WTC11 (cell line): ENCODE measurements at regions not wholly inside any gene's neighbourhood (a gene's known extent, or its start where the extent isn't known, plus 50 kb on each side); places are given as distances from the start of the nearest gene placed in this dataset.
A peak's percentile ranks its signal among the peaks of the same experiment; 100 is the strongest.

Experiments
- ATAC-seq: fragments of 200-7000 bp; cut with Tn5 transposase; 2 replicates; pipeline ENCODE4 v1.10.0; 2021; ENCODE audit warnings: mild to moderate bottlenecking, moderate library complexity
- CTCF ChIA-PET: fragments of 300-600 bp; sonication (Branson Sonifier 250); formaldehyde crosslinking; loops from one replicate; lab custom pipeline; 2021; ENCODE audit warnings: antibody characterized with exemption; lab: Charles Lee
- POLR2A ChIA-PET: fragments of 350-600 bp; sonication (Branson Sonifier 250); formaldehyde crosslinking; loops from one replicate; lab custom pipeline; 2021; ENCODE audit warnings: antibody characterized with exemption; lab: Charles Lee
- DNase-seq: peaks from one replicate; pipeline ENCODE4 v3.0.0; 2021; ENCODE audit warnings: low spot score
- H3K27ac Mint-ChIP-seq: 2 replicates; pipeline ENCODE4 v1.8.0; 2021; ENCODE audit warnings: mixed read lengths
- H3K27me3 Mint-ChIP-seq: 2 replicates; pipeline ENCODE4 v1.8.0; 2021; ENCODE audit warnings: low read depth, mild to moderate bottlenecking, moderate library complexity, mixed read lengths
- H3K36me3 Mint-ChIP-seq: 2 replicates; pipeline ENCODE4 v1.8.0; 2021; ENCODE audit warnings: mixed read lengths
- H3K4me1 Mint-ChIP-seq: 2 replicates; pipeline ENCODE4 v1.8.0; 2022; ENCODE audit warnings: mixed read lengths
- H3K4me3 Mint-ChIP-seq: 2 replicates; pipeline ENCODE4 v1.8.0; 2021; ENCODE audit warnings: mild to moderate bottlenecking, moderate library complexity, mixed read lengths
- H3K9me3 Mint-ChIP-seq: 2 replicates; pipeline ENCODE4 v1.8.0; 2021; ENCODE audit warnings: mixed read lengths
- CREM ChIP-seq: sonication (generic); formaldehyde crosslinking; IDR thresholded peaks from 2 replicates; pipeline ENCODE4 v1.8.1; 2022; ENCODE audit warnings: mild to moderate bottlenecking, missing genetic modification reagents, moderate library complexity
- JUN ChIP-seq: sonication (generic); formaldehyde crosslinking; IDR thresholded peaks from 2 replicates; pipeline ENCODE4 v1.8.0; 2023; ENCODE audit warnings: mild to moderate bottlenecking, missing genetic modification reagents
- TF ChIP-seq, protein P1 (sequence below): sonication (generic); formaldehyde crosslinking; IDR thresholded peaks from 2 replicates; pipeline ENCODE4 v1.8.1; 2022; ENCODE audit warnings: low read depth, missing genetic modification reagents, borderline replicate concordance
- TF ChIP-seq, protein P2 (sequence below): sonication (generic); formaldehyde crosslinking; IDR thresholded peaks from 2 replicates; pipeline ENCODE4 v1.8.0; 2023; ENCODE audit warnings: missing genetic modification reagents
- TF ChIP-seq, protein P3 (sequence below): sonication (generic); formaldehyde crosslinking; IDR thresholded peaks from 2 replicates; pipeline ENCODE4 v1.8.1; 2023; ENCODE audit warnings: mild to moderate bottlenecking, missing genetic modification reagents, borderline replicate concordance
- TF ChIP-seq, protein P4 (sequence below): sonication (generic); formaldehyde crosslinking; IDR thresholded peaks from 2 replicates; pipeline ENCODE4 v1.8.1; 2023; ENCODE audit warnings: mild to moderate bottlenecking, moderate library complexity, missing genetic modification reagents
- TF ChIP-seq, protein P5 (sequence below): sonication (generic); formaldehyde crosslinking; IDR thresholded peaks from 2 replicates; pipeline ENCODE4 v1.8.0; 2023; ENCODE audit warnings: missing genetic modification reagents, mild to moderate bottlenecking, borderline replicate concordance
- TF ChIP-seq, protein P6 (sequence below): fragments of 200-600 bp; IDR thresholded peaks from 2 replicates; pipeline ENCODE4 v1.8.0; 2022; ENCODE audit warnings: antibody characterized with exemption

DNA sequence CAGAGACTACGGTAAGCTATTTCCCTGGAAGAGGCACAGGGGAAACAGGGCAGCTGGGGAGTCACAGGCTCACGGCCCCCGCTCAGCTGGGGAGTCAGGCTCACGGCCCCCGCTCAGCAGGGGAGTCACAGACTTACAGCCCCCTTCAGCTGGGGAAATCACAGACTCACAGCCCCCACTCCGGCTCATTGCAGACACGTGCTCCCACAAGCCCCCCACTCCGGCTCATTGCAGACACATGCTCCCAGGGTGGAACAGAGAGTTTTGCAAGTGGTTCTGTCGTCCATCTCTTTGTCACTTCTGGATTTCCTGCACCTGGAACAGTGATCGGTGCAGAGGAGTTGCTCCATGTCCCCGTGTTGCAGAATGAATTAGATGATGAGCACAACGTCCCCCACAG, 405.5 kb downstream of the CDH26 start (continued):
- TF ChIP-seq, protein P1, sequence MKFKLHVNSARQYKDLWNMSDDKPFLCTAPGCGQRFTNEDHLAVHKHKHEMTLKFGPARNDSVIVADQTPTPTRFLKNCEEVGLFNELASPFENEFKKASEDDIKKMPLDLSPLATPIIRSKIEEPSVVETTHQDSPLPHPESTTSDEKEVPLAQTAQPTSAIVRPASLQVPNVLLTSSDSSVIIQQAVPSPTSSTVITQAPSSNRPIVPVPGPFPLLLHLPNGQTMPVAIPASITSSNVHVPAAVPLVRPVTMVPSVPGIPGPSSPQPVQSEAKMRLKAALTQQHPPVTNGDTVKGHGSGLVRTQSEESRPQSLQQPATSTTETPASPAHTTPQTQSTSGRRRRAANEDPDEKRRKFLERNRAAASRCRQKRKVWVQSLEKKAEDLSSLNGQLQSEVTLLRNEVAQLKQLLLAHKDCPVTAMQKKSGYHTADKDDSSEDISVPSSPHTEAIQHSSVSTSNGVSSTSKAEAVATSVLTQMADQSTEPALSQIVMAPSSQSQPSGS: no peak
- TF ChIP-seq, protein P2, sequence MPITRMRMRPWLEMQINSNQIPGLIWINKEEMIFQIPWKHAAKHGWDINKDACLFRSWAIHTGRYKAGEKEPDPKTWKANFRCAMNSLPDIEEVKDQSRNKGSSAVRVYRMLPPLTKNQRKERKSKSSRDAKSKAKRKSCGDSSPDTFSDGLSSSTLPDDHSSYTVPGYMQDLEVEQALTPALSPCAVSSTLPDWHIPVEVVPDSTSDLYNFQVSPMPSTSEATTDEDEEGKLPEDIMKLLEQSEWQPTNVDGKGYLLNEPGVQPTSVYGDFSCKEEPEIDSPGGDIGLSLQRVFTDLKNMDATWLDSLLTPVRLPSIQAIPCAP (CRISPR knock-in tag): no peak
- TF ChIP-seq, protein P3, sequence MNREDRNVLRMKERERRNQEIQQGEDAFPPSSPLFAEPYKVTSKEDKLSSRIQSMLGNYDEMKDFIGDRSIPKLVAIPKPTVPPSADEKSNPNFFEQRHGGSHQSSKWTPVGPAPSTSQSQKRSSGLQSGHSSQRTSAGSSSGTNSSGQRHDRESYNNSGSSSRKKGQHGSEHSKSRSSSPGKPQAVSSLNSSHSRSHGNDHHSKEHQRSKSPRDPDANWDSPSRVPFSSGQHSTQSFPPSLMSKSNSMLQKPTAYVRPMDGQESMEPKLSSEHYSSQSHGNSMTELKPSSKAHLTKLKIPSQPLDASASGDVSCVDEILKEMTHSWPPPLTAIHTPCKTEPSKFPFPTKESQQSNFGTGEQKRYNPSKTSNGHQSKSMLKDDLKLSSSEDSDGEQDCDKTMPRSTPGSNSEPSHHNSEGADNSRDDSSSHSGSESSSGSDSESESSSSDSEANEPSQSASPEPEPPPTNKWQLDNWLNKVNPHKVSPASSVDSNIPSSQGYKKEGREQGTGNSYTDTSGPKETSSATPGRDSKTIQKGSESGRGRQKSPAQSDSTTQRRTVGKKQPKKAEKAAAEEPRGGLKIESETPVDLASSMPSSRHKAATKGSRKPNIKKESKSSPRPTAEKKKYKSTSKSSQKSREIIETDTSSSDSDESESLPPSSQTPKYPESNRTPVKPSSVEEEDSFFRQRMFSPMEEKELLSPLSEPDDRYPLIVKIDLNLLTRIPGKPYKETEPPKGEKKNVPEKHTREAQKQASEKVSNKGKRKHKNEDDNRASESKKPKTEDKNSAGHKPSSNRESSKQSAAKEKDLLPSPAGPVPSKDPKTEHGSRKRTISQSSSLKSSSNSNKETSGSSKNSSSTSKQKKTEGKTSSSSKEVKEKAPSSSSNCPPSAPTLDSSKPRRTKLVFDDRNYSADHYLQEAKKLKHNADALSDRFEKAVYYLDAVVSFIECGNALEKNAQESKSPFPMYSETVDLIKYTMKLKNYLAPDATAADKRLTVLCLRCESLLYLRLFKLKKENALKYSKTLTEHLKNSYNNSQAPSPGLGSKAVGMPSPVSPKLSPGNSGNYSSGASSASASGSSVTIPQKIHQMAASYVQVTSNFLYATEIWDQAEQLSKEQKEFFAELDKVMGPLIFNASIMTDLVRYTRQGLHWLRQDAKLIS: no peak
- TF ChIP-seq CREM (CRISPR knock-in tag): no peak
- TF ChIP-seq, protein P4, sequence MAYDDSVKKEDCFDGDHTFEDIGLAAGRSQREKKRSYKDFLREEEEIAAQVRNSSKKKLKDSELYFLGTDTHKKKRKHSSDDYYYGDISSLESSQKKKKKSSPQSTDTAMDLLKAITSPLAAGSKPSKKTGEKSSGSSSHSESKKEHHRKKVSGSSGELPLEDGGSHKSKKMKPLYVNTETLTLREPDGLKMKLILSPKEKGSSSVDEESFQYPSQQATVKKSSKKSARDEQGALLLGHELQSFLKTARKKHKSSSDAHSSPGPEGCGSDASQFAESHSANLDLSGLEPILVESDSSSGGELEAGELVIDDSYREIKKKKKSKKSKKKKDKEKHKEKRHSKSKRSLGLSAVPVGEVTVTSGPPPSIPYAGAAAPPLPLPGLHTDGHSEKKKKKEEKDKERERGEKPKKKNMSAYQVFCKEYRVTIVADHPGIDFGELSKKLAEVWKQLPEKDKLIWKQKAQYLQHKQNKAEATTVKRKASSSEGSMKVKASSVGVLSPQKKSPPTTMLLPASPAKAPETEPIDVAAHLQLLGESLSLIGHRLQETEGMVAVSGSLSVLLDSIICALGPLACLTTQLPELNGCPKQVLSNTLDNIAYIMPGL (CRISPR knock-in tag): no peak

DNA sequence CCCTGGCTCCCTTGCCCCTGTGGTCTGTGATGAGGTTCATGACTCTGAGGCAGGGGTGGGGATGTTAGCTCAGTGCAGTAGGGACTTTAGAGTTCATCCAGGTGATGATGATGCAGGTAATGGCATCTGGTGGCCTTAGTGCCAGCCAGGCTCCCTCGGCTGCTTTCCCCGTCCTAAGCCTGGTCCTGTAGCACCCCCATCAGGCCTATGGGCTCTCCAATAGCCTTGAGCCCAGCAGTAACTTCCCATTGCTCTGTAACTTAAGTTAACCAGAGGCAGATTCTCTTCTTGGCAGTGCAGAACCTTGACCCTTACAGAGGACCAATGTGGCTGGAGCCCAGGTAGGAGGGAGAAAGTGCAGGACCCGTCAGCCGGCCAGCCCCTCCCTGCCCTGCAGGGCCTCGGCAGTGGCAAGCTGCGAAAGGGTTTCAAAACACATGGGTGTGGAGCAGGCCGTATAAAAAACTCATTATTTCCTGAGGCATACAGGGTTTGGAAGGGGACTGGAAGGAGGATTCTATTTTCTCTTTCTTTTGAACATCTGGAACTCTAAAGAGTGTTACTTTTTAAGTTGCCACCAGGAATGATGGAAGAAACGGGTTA, 406.9 kb downstream of the CDH26 start:
- ChIA-PET CTCF (interaction anchor here (0.7 to 2.2 kb wide), 8 partner anchors 13 to 308 kb away, joined by 3 to 9 read pairs (median 4); no protein-coding TSS in a partner anchor), POLR2A (no interaction called here)
- Mint-ChIP-seq H3K27me3 (peaks cover 20% of the 10 kb centered on the region), H3K27ac (no peak overlapping the region), H3K36me3 (peaks cover 18% of the 10 kb centered on the region), H3K4me3 (no peak overlapping the region), H3K4me1 (peaks cover 6% of the 10 kb centered on the region; the same call in 1 of the 2 replicates), H3K9me3 (peaks cover 28% of the 10 kb centered on the region)
- no peak for TF ChIP-seq JUN (CRISPR knock-in tag)
- TF ChIP-seq, protein P5, sequence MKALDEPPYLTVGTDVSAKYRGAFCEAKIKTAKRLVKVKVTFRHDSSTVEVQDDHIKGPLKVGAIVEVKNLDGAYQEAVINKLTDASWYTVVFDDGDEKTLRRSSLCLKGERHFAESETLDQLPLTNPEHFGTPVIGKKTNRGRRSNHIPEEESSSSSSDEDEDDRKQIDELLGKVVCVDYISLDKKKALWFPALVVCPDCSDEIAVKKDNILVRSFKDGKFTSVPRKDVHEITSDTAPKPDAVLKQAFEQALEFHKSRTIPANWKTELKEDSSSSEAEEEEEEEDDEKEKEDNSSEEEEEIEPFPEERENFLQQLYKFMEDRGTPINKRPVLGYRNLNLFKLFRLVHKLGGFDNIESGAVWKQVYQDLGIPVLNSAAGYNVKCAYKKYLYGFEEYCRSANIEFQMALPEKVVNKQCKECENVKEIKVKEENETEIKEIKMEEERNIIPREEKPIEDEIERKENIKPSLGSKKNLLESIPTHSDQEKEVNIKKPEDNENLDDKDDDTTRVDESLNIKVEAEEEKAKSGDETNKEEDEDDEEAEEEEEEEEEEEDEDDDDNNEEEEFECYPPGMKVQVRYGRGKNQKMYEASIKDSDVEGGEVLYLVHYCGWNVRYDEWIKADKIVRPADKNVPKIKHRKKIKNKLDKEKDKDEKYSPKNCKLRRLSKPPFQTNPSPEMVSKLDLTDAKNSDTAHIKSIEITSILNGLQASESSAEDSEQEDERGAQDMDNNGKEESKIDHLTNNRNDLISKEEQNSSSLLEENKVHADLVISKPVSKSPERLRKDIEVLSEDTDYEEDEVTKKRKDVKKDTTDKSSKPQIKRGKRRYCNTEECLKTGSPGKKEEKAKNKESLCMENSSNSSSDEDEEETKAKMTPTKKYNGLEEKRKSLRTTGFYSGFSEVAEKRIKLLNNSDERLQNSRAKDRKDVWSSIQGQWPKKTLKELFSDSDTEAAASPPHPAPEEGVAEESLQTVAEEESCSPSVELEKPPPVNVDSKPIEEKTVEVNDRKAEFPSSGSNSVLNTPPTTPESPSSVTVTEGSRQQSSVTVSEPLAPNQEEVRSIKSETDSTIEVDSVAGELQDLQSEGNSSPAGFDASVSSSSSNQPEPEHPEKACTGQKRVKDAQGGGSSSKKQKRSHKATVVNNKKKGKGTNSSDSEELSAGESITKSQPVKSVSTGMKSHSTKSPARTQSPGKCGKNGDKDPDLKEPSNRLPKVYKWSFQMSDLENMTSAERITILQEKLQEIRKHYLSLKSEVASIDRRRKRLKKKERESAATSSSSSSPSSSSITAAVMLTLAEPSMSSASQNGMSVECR (CRISPR knock-in tag): no peak
- TF ChIP-seq, protein P6, sequence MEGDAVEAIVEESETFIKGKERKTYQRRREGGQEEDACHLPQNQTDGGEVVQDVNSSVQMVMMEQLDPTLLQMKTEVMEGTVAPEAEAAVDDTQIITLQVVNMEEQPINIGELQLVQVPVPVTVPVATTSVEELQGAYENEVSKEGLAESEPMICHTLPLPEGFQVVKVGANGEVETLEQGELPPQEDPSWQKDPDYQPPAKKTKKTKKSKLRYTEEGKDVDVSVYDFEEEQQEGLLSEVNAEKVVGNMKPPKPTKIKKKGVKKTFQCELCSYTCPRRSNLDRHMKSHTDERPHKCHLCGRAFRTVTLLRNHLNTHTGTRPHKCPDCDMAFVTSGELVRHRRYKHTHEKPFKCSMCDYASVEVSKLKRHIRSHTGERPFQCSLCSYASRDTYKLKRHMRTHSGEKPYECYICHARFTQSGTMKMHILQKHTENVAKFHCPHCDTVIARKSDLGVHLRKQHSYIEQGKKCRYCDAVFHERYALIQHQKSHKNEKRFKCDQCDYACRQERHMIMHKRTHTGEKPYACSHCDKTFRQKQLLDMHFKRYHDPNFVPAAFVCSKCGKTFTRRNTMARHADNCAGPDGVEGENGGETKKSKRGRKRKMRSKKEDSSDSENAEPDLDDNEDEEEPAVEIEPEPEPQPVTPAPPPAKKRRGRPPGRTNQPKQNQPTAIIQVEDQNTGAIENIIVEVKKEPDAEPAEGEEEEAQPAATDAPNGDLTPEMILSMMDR: 0 out of 2 replicates have a peak, but pooled peaks have one; percentile 21
- DNase-seq (peak; percentile 50), ATAC-seq (peak; percentile 91)
